ENCODE measurements at regions not wholly inside any gene's neighbourhood (a gene's known extent, or its start where the extent isn't known, plus 50 kb on each side); places are given as distances from the start of the nearest gene placed in this dataset.

GRCh38 chr11:119835753-119836152, 106.8 kb upstream of the NECTIN1 start:
- TF ChIP-seq POLR2AphosphoS5 (IDR thresholded peaks at IDR 0.05; ENCODE audit: borderline replicate concordance, low read depth, low read length) (no peak), EZH2 (IDR thresholded peaks at IDR 0.05) (no peak), FOXP2 (optimal IDR thresholded peaks at IDR 0.05; ENCODE audit: control extremely low read depth, extremely low read length, insufficient read depth) (no peak)

Measured in SK-N-MC (cell line).